ENCODE measurements at regions not wholly inside any gene's neighbourhood (a gene's known extent, or its start where the extent isn't known, plus 50 kb on each side); places are given as distances from the start of the nearest gene placed in this dataset.

GRCh38 chr4:4667622-4668081 is 125.8 kb upstream of the STX18 start:
- Histone ChIP-seq H3K9ac (ENCODE audit: low read depth, low read length) (peak overlapping the region; percentile 66), H3K36me3 (ENCODE audit: control insufficient read depth, insufficient read depth, low read length) (no peaks in the 10 kb centered on the region), H3K4me1 (ENCODE audit: control insufficient read depth, insufficient read depth, low read length) (peaks cover 52% of the 10 kb centered on the region), H3K9me3 (ENCODE audit: control insufficient read depth, insufficient read depth, low read length) (no peaks in the 10 kb centered on the region), H3K27ac (ENCODE audit: low read depth, low read length) (peak overlapping the region; percentile 93), H3K4me3 (ENCODE audit: low read depth, low read length) (peak overlapping the region; percentile 57), H3K27me3 (ENCODE audit: control insufficient read depth, insufficient read depth, low read length) (no peaks in the 10 kb centered on the region)

DNA sequence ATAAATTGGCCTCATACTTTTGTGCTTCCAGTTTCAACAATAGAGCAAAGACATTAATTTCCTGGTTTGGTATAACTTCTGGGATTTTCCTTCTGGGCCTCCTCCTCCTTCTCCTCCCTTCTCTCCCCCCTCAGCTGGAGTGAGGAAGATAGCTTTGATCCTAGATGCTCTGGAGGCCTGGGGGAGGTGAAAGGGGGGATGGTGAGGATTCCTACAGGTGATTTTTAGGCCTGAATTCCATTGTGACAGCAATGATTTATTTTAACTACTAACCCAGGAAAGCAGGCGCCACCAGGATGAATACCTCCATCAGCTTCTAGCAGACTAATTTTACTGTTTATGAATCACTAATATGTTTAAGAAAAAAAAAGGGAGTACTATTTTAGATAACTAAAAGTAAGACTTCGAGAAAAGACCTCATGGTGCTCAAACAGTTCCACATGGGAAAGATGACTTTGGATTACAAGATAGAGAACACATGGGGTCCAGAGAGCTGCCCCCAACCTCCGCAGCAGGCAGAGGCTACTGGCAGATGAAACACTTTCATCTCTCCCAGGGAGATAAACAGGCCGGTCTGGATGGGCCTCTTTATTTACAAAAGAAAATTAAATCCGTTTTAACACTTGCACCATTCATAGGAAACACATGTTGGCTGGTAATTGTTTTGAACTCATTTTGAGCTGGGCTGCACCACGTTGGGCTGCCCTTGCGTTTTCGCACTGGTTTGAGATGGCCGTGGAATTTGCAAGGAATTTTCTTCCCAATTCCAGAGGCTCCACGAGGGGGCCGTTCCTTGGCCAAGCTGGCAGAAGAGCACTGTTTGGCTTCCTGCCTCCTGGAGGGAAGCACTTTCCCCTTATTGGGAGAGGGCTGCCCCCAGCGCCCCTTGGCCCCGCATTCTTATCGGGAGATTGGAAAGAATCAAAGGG is 125.1 kb upstream of the STX18 start:
- Histone ChIP-seq H3K27ac (ENCODE audit: low read depth, low read length) (peak overlapping the region; percentile 93), H3K36me3 (ENCODE audit: control insufficient read depth, insufficient read depth, low read length) (no peaks in the 10 kb centered on the region), H3K27me3 (ENCODE audit: control insufficient read depth, insufficient read depth, low read length) (no peaks in the 10 kb centered on the region), H3K4me3 (ENCODE audit: low read depth, low read length) (peak overlapping the region; percentile 57), H3K9ac (ENCODE audit: low read depth, low read length) (peak overlapping the region; percentile 66), H3K4me1 (ENCODE audit: control insufficient read depth, insufficient read depth, low read length) (peaks cover 50% of the 10 kb centered on the region), H3K9me3 (ENCODE audit: control insufficient read depth, insufficient read depth, low read length) (no peaks in the 10 kb centered on the region)

DNA sequence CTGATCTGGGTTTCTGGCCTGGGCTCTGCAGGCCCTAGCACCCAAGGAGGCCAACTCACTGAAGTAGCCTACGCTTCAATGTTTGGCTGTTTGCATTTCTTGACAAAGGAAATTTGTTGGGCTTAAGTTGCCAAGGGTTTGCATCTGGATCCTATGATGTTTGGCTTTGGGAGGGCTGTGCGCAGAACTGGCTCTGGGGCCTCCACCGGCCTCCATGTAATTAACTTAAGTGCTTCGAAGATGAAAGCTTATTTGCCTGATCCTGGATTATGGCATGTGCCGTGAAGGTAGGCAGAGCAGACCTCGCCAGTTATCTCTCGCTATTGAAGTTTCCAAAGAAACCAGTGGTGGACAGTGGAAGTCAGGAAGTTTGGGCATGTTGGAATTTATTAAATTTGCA is 124.3 kb upstream of the STX18 start:
- H3K9me3 ChIP-seq (ENCODE audit: control insufficient read depth, insufficient read depth, low read length) = no peaks in the 10 kb centered on the region
- H3K27me3 ChIP-seq (ENCODE audit: control insufficient read depth, insufficient read depth, low read length) = no peaks in the 10 kb centered on the region
- H3K4me1 ChIP-seq (ENCODE audit: control insufficient read depth, insufficient read depth, low read length) = peaks cover 50% of the 10 kb centered on the region
- H3K27ac ChIP-seq (ENCODE audit: low read depth, low read length) = peak overlapping the region; percentile 93
- no peak overlapping the region for H3K4me3 ChIP-seq (ENCODE audit: low read depth, low read length)
- no peaks in the 10 kb centered on the region for H3K36me3 ChIP-seq (ENCODE audit: control insufficient read depth, insufficient read depth, low read length)
- H3K9ac ChIP-seq (ENCODE audit: low read depth, low read length) = no peak overlapping the region

- no peak overlapping the region for H3K27ac ChIP-seq (ENCODE audit: low read depth, low read length)
- H3K9me3 ChIP-seq (ENCODE audit: control insufficient read depth, insufficient read depth, low read length) = no peaks in the 10 kb centered on the region
- H3K36me3 ChIP-seq (ENCODE audit: control insufficient read depth, insufficient read depth, low read length) = no peaks in the 10 kb centered on the region
- H3K4me1 ChIP-seq (ENCODE audit: control insufficient read depth, insufficient read depth, low read length) = peaks cover 43% of the 10 kb centered on the region
- no peaks in the 10 kb centered on the region for H3K27me3 ChIP-seq (ENCODE audit: control insufficient read depth, insufficient read depth, low read length)
- no peak overlapping the region for H3K9ac ChIP-seq (ENCODE audit: low read depth, low read length)
- H3K4me3 ChIP-seq (ENCODE audit: low read depth, low read length) = no peak overlapping the region
Observed at GRCh38 chr4:4664234-4664633, 122.4 kb upstream of the STX18 start.

DNA sequence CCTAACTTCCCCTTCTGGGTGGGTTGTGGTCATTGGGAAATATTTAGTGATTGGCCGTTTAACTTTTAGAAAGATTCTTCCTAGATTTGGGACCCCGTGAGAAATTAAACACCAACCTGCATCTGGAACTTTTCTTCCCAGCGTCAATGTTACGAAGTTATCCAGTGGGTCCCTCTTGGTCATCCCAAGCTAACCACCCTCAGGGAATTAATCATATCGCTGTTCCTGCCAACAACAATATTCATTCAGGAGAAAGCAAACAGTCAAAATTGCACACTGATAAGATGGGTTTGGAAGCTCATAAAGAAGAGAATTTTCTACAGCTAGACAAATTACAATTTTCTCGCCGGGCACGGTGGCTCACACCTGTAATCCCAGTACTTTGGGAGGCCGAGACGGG is 121.2 kb upstream of the STX18 start:
- no peak overlapping the region for H3K4me3 ChIP-seq (ENCODE audit: low read depth, low read length)
- no peaks in the 10 kb centered on the region for H3K27me3 ChIP-seq (ENCODE audit: control insufficient read depth, insufficient read depth, low read length)
- H3K4me1 ChIP-seq (ENCODE audit: control insufficient read depth, insufficient read depth, low read length) = peaks cover 31% of the 10 kb centered on the region
- no peaks in the 10 kb centered on the region for H3K36me3 ChIP-seq (ENCODE audit: control insufficient read depth, insufficient read depth, low read length)
- H3K9me3 ChIP-seq (ENCODE audit: control insufficient read depth, insufficient read depth, low read length) = no peaks in the 10 kb centered on the region
- no peak overlapping the region for H3K27ac ChIP-seq (ENCODE audit: low read depth, low read length)
- H3K9ac ChIP-seq (ENCODE audit: low read depth, low read length) = no peak overlapping the region

GRCh38 chr4:4662230-4662629 is 120.4 kb upstream of the STX18 start:
- Histone ChIP-seq H3K27me3 (ENCODE audit: control insufficient read depth, insufficient read depth, low read length) (no peaks in the 10 kb centered on the region), H3K27ac (ENCODE audit: low read depth, low read length) (no peak overlapping the region), H3K9me3 (ENCODE audit: control insufficient read depth, insufficient read depth, low read length) (no peaks in the 10 kb centered on the region), H3K36me3 (ENCODE audit: control insufficient read depth, insufficient read depth, low read length) (no peaks in the 10 kb centered on the region), H3K4me1 (ENCODE audit: control insufficient read depth, insufficient read depth, low read length) (peaks cover 24% of the 10 kb centered on the region), H3K9ac (ENCODE audit: low read depth, low read length) (no peak overlapping the region), H3K4me3 (ENCODE audit: low read depth, low read length) (no peak overlapping the region)

GRCh38 chr4:4659871-4660651 is 118.2 kb upstream of the STX18 start:
- Histone ChIP-seq H3K36me3 (ENCODE audit: control insufficient read depth, insufficient read depth, low read length) (no peaks in the 10 kb centered on the region), H3K4me1 (ENCODE audit: control insufficient read depth, insufficient read depth, low read length) (peaks cover 3% of the 10 kb centered on the region), H3K9ac (ENCODE audit: low read depth, low read length) (no peak overlapping the region), H3K4me3 (ENCODE audit: low read depth, low read length) (no peak overlapping the region), H3K9me3 (ENCODE audit: control insufficient read depth, insufficient read depth, low read length) (no peaks in the 10 kb centered on the region), H3K27me3 (ENCODE audit: control insufficient read depth, insufficient read depth, low read length) (no peaks in the 10 kb centered on the region), H3K27ac (ENCODE audit: low read depth, low read length) (peak overlapping the region; percentile 25)

- Histone ChIP-seq H3K9ac (ENCODE audit: low read depth, low read length) (no peak overlapping the region), H3K4me1 (ENCODE audit: control insufficient read depth, insufficient read depth, low read length) (peaks cover 3% of the 10 kb centered on the region), H3K27ac (ENCODE audit: low read depth, low read length) (no peak overlapping the region), H3K36me3 (ENCODE audit: control insufficient read depth, insufficient read depth, low read length) (no peaks in the 10 kb centered on the region), H3K27me3 (ENCODE audit: control insufficient read depth, insufficient read depth, low read length) (no peaks in the 10 kb centered on the region), H3K9me3 (ENCODE audit: control insufficient read depth, insufficient read depth, low read length) (no peaks in the 10 kb centered on the region), H3K4me3 (ENCODE audit: low read depth, low read length) (no peak overlapping the region)
Observed at GRCh38 chr4:4658052-4658451, 116.2 kb upstream of the STX18 start.

GRCh38 chr4:4656977-4657376 is 115.1 kb upstream of the STX18 start:
- H3K27me3 ChIP-seq (ENCODE audit: control insufficient read depth, insufficient read depth, low read length) = no peaks in the 10 kb centered on the region
- no peaks in the 10 kb centered on the region for H3K9me3 ChIP-seq (ENCODE audit: control insufficient read depth, insufficient read depth, low read length)
- no peak overlapping the region for H3K27ac ChIP-seq (ENCODE audit: low read depth, low read length)
- no peak overlapping the region for H3K9ac ChIP-seq (ENCODE audit: low read depth, low read length)
- H3K4me1 ChIP-seq (ENCODE audit: control insufficient read depth, insufficient read depth, low read length) = peaks cover 5% of the 10 kb centered on the region
- no peaks in the 10 kb centered on the region for H3K36me3 ChIP-seq (ENCODE audit: control insufficient read depth, insufficient read depth, low read length)
- no peak overlapping the region for H3K4me3 ChIP-seq (ENCODE audit: low read depth, low read length)

DNA sequence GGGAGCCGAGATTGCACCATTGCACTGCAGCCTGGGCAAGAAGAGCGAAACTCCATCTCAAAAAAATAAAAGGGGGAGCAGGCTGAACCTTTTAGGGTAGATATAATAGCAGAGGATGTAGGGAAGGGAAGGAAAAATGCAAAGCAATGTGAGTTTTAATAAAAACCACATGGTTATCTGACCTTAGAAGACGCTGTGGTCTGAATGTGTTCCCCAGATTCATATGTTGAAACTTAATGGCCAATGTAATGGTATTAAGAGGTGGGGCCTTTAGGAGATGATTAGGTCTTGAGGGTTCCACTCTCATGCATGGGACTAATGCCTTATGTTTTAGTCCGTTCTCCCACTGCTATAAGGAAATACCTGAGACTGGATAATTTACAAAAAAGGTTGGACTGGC is 114.1 kb upstream of the STX18 start:
- Histone ChIP-seq H3K9me3 (ENCODE audit: control insufficient read depth, insufficient read depth, low read length) (no peaks in the 10 kb centered on the region), H3K9ac (ENCODE audit: low read depth, low read length) (no peak overlapping the region), H3K36me3 (ENCODE audit: control insufficient read depth, insufficient read depth, low read length) (no peaks in the 10 kb centered on the region), H3K27ac (ENCODE audit: low read depth, low read length) (no peak overlapping the region), H3K4me1 (ENCODE audit: control insufficient read depth, insufficient read depth, low read length) (peaks cover 7% of the 10 kb centered on the region), H3K4me3 (ENCODE audit: low read depth, low read length) (no peak overlapping the region), H3K27me3 (ENCODE audit: control insufficient read depth, insufficient read depth, low read length) (no peaks in the 10 kb centered on the region)

DNA sequence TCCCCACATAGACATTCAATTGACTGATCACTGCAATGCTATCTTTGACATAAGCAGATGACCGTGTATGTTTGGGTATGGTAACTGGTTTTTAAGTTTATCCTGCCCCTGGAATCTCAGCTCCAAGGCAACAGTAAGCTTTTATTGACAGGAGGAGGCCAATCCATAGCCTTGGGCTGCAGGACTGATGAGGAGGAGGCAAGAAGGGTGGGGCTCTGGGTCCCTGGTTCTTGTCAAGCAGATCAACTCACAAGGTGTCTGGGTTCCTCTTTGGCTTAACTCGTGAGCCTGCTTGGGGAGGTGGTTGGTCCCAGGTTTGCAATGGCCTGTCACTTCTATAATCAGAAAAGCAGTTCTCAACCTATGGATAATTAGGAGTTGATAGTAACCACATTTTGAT is 113.2 kb upstream of the STX18 start:
- no peaks in the 10 kb centered on the region for H3K9me3 ChIP-seq (ENCODE audit: control insufficient read depth, insufficient read depth, low read length)
- no peak overlapping the region for H3K27ac ChIP-seq (ENCODE audit: low read depth, low read length)
- H3K4me1 ChIP-seq (ENCODE audit: control insufficient read depth, insufficient read depth, low read length) = peaks cover 7% of the 10 kb centered on the region
- no peak overlapping the region for H3K9ac ChIP-seq (ENCODE audit: low read depth, low read length)
- H3K4me3 ChIP-seq (ENCODE audit: low read depth, low read length) = no peak overlapping the region
- H3K36me3 ChIP-seq (ENCODE audit: control insufficient read depth, insufficient read depth, low read length) = no peaks in the 10 kb centered on the region
- no peaks in the 10 kb centered on the region for H3K27me3 ChIP-seq (ENCODE audit: control insufficient read depth, insufficient read depth, low read length)

Data from HUES48 (cell line).